Mesendoderm (in vitro differentiated cells): ENCODE measurements at regions not wholly inside any gene's neighbourhood (a gene's known extent, or its start where the extent isn't known, plus 50 kb on each side); places are given as distances from the start of the nearest gene placed in this dataset.

Experiments
- DNase-seq: peaks from one replicate; pipeline ENCODE4 v3.0.0; 2013
- H2AK5ac ChIP-seq: 2 replicates; pipeline ENCODE4 v1.6.1; 2013; ENCODE audit warnings: low read length, inconsistent platforms
- H2BK120ac ChIP-seq: 2 replicates; pipeline ENCODE4 v1.6.1; 2013; ENCODE audit warnings: low read depth, mild to moderate bottlenecking, low read length, moderate library complexity, mixed read lengths
- H2BK15ac ChIP-seq: replicated peaks from 2 replicates; pipeline ENCODE4 v1.6.1; 2013; ENCODE audit warnings: low read depth, mild to moderate bottlenecking, moderate library complexity
- H2BK5ac ChIP-seq: 2 replicates; pipeline ENCODE4 v1.6.1; 2013; ENCODE audit warnings: low read length, inconsistent platforms
- H3K18ac ChIP-seq: 2 replicates; pipeline ENCODE4 v1.6.1; 2013; ENCODE audit warnings: mild to moderate bottlenecking, low read length, mixed read lengths
- H3K23ac ChIP-seq: one replicate; pipeline ENCODE4 v1.6.1; 2013; ENCODE audit warnings: low read length
- H3K27ac ChIP-seq: 2 replicates; pipeline ENCODE4 v1.5.1; 2013; ENCODE audit warnings: low read depth, mild to moderate bottlenecking, inconsistent platforms, low read length, moderate library complexity
- H3K27me3 ChIP-seq: 2 replicates; pipeline ENCODE4 v1.6.1; 2013; ENCODE audit warnings: low read length, control low read depth, mild to moderate bottlenecking, inconsistent platforms; ENCODE audit not compliant: insufficient read depth, poor library complexity
- H3K36me3 ChIP-seq: 2 replicates; pipeline ENCODE4 v1.6.1; 2013; ENCODE audit warnings: low read length, inconsistent platforms; ENCODE audit not compliant: control insufficient read depth, insufficient read depth
- H3K4ac ChIP-seq: one replicate; pipeline ENCODE4 v1.6.1; 2013; ENCODE audit warnings: low read depth, mild to moderate bottlenecking, low read length, moderate library complexity
- H3K4me1 ChIP-seq: 2 replicates; pipeline ENCODE4 v1.6.1; 2013; ENCODE audit warnings: low read depth, low read length, inconsistent platforms; ENCODE audit not compliant: control insufficient read depth
- H3K4me2 ChIP-seq: 2 replicates; pipeline ENCODE4 v1.6.1; 2013; ENCODE audit warnings: low read length
- H3K4me3 ChIP-seq: 2 replicates; pipeline ENCODE4 v1.5.1; 2013; ENCODE audit warnings: mild to moderate bottlenecking, low read length
- H3K56ac ChIP-seq: one replicate; pipeline ENCODE4 v1.6.1; 2013; ENCODE audit warnings: low read length
- H3K79me1 ChIP-seq: 2 replicates; pipeline ENCODE4 v1.6.1; 2013; ENCODE audit warnings: low read length, inconsistent platforms
- H3K79me2 ChIP-seq: 2 replicates; pipeline ENCODE4 v1.6.1; 2013; ENCODE audit warnings: mild to moderate bottlenecking, low read length; ENCODE audit not compliant: control insufficient read depth, insufficient read depth
- H3K9ac ChIP-seq: 2 replicates; pipeline ENCODE4 v1.6.1; 2013; ENCODE audit warnings: low read length, inconsistent platforms
- H4K5ac ChIP-seq: one replicate; pipeline ENCODE4 v1.6.1; 2013; ENCODE audit warnings: low read length
- H4K8ac ChIP-seq: one replicate; pipeline ENCODE4 v1.6.1; 2013; ENCODE audit warnings: low read depth, mild to moderate bottlenecking, control low read depth, low read length, moderate library complexity
- WGBS: extraction: QIAGEN DNeasy Blood & Tissue Kit; methylation state at CpG from one replicate; pipeline ENCODE4 v1.1.7; 2013; ENCODE audit warnings: low lambda C conversion rate, missing lambda C conversion rate; ENCODE audit not compliant: insufficient coverage; ENCODE audit errors: extremely low coverage; 5-methylcytosine and 5-hydroxymethylcytosine counted together

DNA sequence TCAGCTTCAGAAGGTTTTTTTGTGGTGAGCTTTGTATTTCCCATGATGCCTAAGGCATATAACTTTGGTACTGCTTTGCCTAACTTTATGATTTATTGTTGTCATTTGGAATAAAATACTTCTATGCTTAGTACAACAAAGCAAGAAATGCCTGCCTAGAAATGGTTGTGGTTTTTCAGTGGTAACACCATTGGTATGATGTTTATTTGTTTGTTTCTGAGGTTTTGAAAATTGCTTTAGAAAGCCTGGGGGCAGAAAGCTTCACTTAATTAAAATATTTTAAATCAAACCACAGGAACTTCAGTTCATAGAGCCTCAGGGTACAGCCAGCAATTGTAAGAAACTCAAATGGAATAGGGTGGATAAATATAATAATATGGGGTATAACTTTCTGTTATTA lies 351.2 kb upstream of the MAP3K7 start:
- Histone ChIP-seq H3K4ac (no peak overlapping the region), H3K4me3 (no peak overlapping the region), H3K79me1 (no peaks in the 10 kb centered on the region), H2BK5ac (no peak overlapping the region), H3K27me3 (no peaks in the 10 kb centered on the region), H3K23ac (no peak overlapping the region), H3K56ac (no peak overlapping the region), H3K36me3 (no peaks in the 10 kb centered on the region), H3K79me2 (no peaks in the 10 kb centered on the region), H4K8ac (no peak overlapping the region), H4K5ac (no peak overlapping the region), H2BK120ac (no peak overlapping the region), H3K4me2 (no peak overlapping the region), H3K27ac (no peak overlapping the region), H3K4me1 (peaks cover 9% of the 10 kb centered on the region), H2AK5ac (no peak overlapping the region), H3K9ac (no peak overlapping the region), H3K18ac (no peak overlapping the region), H2BK15ac (no peak overlapping the region)
- DNase-seq = no peak

DNA sequence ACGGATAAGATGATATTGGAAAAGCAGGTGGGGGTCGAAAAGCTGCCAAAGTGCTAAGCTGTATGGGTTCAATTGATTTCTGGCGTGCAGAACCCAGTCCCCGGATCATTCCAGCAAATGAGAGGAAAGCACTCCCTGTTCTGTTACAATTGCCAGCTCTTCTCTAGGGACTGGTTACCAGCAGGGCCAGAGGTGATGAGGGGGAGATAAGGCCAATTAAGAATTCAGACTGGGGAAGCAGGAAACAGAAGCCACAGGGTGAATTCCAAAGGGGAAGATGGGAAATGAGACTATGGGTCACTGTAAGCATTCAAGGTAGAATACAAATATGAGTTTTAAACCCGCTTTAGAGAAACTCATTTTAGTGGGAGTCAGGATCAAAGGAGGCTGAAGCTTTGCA lies 349.4 kb upstream of the MAP3K7 start:
- Histone ChIP-seq H3K23ac (no peak overlapping the region), H3K36me3 (no peaks in the 10 kb centered on the region), H3K56ac (no peak overlapping the region), H3K4me3 (no peak overlapping the region), H3K27ac (no peak overlapping the region), H3K4me2 (no peak overlapping the region), H2BK120ac (no peak overlapping the region), H3K9ac (no peak overlapping the region), H4K5ac (no peak overlapping the region), H3K79me1 (no peaks in the 10 kb centered on the region), H3K79me2 (no peaks in the 10 kb centered on the region), H2AK5ac (no peak overlapping the region), H3K4me1 (peaks cover 9% of the 10 kb centered on the region), H3K4ac (no peak overlapping the region), H3K27me3 (no peaks in the 10 kb centered on the region), H3K18ac (peak overlapping the region; percentile 86), H4K8ac (no peak overlapping the region), H2BK5ac (no peak overlapping the region), H2BK15ac (no peak overlapping the region)
- DNase-seq = peak; percentile 92
- WGBS = no CpG with 5 or more reads among the region's 5 CpGs

DNA sequence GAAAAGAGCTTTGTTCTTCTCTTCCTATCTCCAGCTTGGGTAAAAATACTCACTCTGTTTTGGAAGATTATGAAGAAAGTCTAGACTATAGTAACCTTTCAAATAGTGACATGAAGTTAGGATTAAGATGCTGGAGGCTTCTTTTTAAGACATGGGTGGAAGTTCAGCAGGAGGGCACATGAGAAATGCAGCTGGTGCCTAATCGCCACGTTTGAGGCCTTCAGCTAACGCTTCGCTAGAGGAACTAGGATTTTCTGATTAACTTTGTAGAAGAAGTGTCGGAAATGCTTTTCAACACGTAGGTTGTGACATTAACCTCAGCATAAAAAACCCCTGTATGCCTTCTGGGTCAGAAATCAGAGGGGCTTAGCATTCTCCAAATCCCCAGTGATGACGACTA lies 348.1 kb upstream of the MAP3K7 start:
- Histone ChIP-seq H2BK5ac (no peak overlapping the region), H3K4ac (peak overlapping the region; percentile 70), H3K79me1 (no peaks in the 10 kb centered on the region), H2BK120ac (peak overlapping the region; percentile 45), H3K23ac (no peak overlapping the region), H3K4me3 (no peak overlapping the region), H3K56ac (no peak overlapping the region), H4K5ac (no peak overlapping the region), H3K79me2 (no peaks in the 10 kb centered on the region), H3K27ac (no peak overlapping the region), H4K8ac (no peak overlapping the region), H2BK15ac (peak overlapping the region; percentile 74), H3K9ac (no peak overlapping the region), H3K4me1 (peaks cover 9% of the 10 kb centered on the region), H3K4me2 (no peak overlapping the region), H3K18ac (peak overlapping the region; percentile 84), H3K36me3 (no peaks in the 10 kb centered on the region), H3K27me3 (no peaks in the 10 kb centered on the region), H2AK5ac (no peak overlapping the region)
- WGBS = no CpG with 5 or more reads among the region's 7 CpGs
- peak; percentile 5 for DNase-seq

DNA sequence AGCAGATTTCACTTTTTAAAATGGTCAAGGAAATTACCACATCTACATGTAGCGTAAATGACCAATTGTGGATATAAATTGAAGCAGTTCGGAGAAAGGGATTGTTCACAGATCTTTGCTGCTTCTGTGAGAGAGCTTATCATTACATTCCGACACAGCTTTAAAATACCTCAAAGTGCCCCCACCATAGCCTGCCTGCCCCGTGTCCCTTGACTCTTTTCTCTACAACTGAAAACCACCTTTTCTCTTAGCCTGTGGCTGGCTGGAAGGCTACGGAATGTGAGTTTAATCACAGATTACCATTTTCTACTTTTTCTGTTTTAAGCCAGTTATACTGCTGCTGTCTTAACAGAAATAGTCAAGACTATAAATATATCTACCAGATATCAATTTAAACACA lies 347.2 kb upstream of the MAP3K7 start:
- H4K5ac ChIP-seq = no peak overlapping the region
- no peak overlapping the region for H3K4me3 ChIP-seq
- no peak overlapping the region for H2BK15ac ChIP-seq
- no peaks in the 10 kb centered on the region for H3K79me2 ChIP-seq
- no peak overlapping the region for H3K9ac ChIP-seq
- H3K27me3 ChIP-seq = no peaks in the 10 kb centered on the region
- H2BK5ac ChIP-seq = no peak overlapping the region
- H3K23ac ChIP-seq = no peak overlapping the region
- H3K79me1 ChIP-seq = no peaks in the 10 kb centered on the region
- no peak overlapping the region for H3K4ac ChIP-seq
- peak; percentile 57 for DNase-seq
- no CpG with 5 or more reads among the region's 5 CpGs for WGBS
- no peak overlapping the region for H3K56ac ChIP-seq
- no peaks in the 10 kb centered on the region for H3K36me3 ChIP-seq
- H2AK5ac ChIP-seq = no peak overlapping the region
- H3K27ac ChIP-seq = no peak overlapping the region
- H2BK120ac ChIP-seq = no peak overlapping the region
- no peak overlapping the region for H4K8ac ChIP-seq
- H3K18ac ChIP-seq = no peak overlapping the region
- H3K4me2 ChIP-seq = no peak overlapping the region
- H3K4me1 ChIP-seq = peaks cover 9% of the 10 kb centered on the region

DNA sequence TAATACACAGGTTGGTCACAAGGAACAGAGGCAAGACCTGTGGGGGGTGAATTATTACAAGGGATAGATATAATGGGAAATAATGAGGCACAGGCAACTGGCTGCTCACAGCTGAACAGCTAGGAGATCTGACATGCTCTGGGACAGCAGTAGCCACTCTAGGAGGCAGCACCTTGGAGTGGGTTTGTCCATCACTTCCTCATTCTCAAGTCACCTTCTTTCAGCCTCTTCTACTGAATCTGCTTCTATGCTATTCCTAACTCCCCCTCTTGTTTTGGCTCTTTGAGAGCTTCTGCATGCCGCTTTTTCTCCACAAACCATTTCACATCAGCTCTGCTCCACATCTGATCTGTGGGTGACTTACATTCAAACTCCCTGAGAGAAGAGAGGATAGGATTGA lies 345.5 kb upstream of the MAP3K7 start:
- Histone ChIP-seq H2AK5ac (no peak overlapping the region), H3K27ac (no peak overlapping the region), H4K5ac (no peak overlapping the region), H2BK5ac (no peak overlapping the region), H4K8ac (no peak overlapping the region), H3K9ac (no peak overlapping the region), H3K18ac (no peak overlapping the region), H3K56ac (no peak overlapping the region), H3K4ac (no peak overlapping the region), H3K27me3 (no peaks in the 10 kb centered on the region), H3K4me1 (peaks cover 9% of the 10 kb centered on the region), H2BK120ac (no peak overlapping the region), H3K36me3 (no peaks in the 10 kb centered on the region), H3K4me2 (no peak overlapping the region), H3K23ac (no peak overlapping the region), H2BK15ac (no peak overlapping the region), H3K79me2 (no peaks in the 10 kb centered on the region), H3K4me3 (no peak overlapping the region), H3K79me1 (no peaks in the 10 kb centered on the region)
- DNase-seq = no peak
- WGBS = no CpG with 5 or more reads among the region's 1 CpG

DNA sequence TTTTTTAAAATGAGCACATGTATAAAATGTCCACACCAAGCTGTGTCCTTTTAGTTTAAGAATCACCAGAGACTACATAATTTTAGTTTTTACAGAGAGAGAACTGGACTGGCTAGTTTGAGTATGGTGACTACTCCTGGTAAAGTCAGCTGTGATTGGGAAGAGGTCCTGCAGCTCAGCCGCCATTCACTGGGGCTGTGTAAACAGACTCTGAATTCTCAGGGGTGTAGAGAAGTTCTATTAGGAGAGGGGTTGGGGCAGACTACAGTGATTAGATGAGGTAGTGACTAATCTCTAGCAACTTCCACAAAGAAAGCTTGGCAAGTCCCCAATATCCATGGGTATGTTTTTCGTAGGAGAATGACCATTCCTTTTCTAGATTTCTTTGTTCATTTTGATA lies 341.2 kb upstream of the MAP3K7 start:
- Histone ChIP-seq H3K4me2 (no peak overlapping the region), H3K4me3 (no peak overlapping the region)
- WGBS = no CpG with 5 or more reads among the region's 2 CpGs

More for the DNA sequence above, 341.2 kb upstream of the MAP3K7 start:
- H3K36me3 ChIP-seq = no peaks in the 10 kb centered on the region
- no peak overlapping the region for H3K23ac ChIP-seq
- no peak overlapping the region for H3K27ac ChIP-seq
- H3K4ac ChIP-seq = no peak overlapping the region
- no peaks in the 10 kb centered on the region for H3K27me3 ChIP-seq
- H2AK5ac ChIP-seq = no peak overlapping the region
- H3K4me1 ChIP-seq = no peaks in the 10 kb centered on the region
- no peak overlapping the region for H2BK5ac ChIP-seq
- no peak overlapping the region for H4K5ac ChIP-seq
- no peak overlapping the region for H2BK120ac ChIP-seq
- no peak overlapping the region for H3K9ac ChIP-seq
- no peaks in the 10 kb centered on the region for H3K79me1 ChIP-seq
- H3K18ac ChIP-seq = no peak overlapping the region
- H2BK15ac ChIP-seq = no peak overlapping the region
- no peaks in the 10 kb centered on the region for H3K79me2 ChIP-seq
- no peak overlapping the region for H4K8ac ChIP-seq
- DNase-seq = no peak
- H3K56ac ChIP-seq = no peak overlapping the region
